Gastrocnemius medialis (tissue), 4 donors: ENCODE measurements at regions not wholly inside any gene's neighbourhood (a gene's known extent, or its start where the extent isn't known, plus 50 kb on each side); places are given as distances from the start of the nearest gene placed in this dataset.

Source experiments
- POLR2A ChIP-seq, 2 donors: fragments of 450-650 bp; IDR thresholded peaks; one replicate each; pipeline ENCODE4 v1.6.1; 2017; ENCODE audit warnings: antibody characterized with exemption in 2 of 2, mild to moderate bottlenecking in 2 of 2, moderate library complexity in 2 of 2
- TF ChIP-seq, protein P1 (sequence below), 5 experiments: fragments of 450-650 bp in 3 of 5; fragments of 200-600 bp in 2 of 5; sonication (generic) in 2 of 5; IDR thresholded peaks in 4 of 5; conservative IDR thresholded peaks in 1 of 5; 1 replicate in 4 of 5; 2 replicates in 1 of 5; pipeline ENCODE4 v1.5.1; 2016 to 2019; ENCODE audit warnings: antibody characterized with exemption in 5 of 5, mild to moderate bottlenecking in 3 of 5, moderate library complexity in 3 of 5

- TF ChIP-seq, protein P1, sequence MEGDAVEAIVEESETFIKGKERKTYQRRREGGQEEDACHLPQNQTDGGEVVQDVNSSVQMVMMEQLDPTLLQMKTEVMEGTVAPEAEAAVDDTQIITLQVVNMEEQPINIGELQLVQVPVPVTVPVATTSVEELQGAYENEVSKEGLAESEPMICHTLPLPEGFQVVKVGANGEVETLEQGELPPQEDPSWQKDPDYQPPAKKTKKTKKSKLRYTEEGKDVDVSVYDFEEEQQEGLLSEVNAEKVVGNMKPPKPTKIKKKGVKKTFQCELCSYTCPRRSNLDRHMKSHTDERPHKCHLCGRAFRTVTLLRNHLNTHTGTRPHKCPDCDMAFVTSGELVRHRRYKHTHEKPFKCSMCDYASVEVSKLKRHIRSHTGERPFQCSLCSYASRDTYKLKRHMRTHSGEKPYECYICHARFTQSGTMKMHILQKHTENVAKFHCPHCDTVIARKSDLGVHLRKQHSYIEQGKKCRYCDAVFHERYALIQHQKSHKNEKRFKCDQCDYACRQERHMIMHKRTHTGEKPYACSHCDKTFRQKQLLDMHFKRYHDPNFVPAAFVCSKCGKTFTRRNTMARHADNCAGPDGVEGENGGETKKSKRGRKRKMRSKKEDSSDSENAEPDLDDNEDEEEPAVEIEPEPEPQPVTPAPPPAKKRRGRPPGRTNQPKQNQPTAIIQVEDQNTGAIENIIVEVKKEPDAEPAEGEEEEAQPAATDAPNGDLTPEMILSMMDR (IDR thresholded peaks at IDR 0.05 in 4 of 5, conservative IDR thresholded peaks at IDR 0.05 in 1 of 5): no peak
- no peak for TF ChIP-seq POLR2A (IDR thresholded peaks at IDR 0.05)
Observed at GRCh38 chr1:115219927-115220326, 118.1 kb downstream of the NGF start.
